Spleen (tissue), 11 donors: ENCODE measurements at regions not wholly inside any gene's neighbourhood (a gene's known extent, or its start where the extent isn't known, plus 50 kb on each side); places are given as distances from the start of the nearest gene placed in this dataset.

Experiments
- DNase-seq: peaks from one replicate; pipeline ENCODE4 v3.0.0-alpha.2; 2020
- H3K27ac ChIP-seq, 8 donors: fragments of 200-600 bp; sonication (generic) in 7 of 8; 1 replicate in 4 of 8; 2 replicates in 4 of 8; pipeline versions ENCODE4 v1.5.0 to v1.8.0; 2016 to 2021; ENCODE audit warnings: inconsistent platforms in 4 of 8, mild to moderate bottlenecking in 4 of 8, moderate library complexity in 1 of 8
- H3K27me3 ChIP-seq, 7 donors: fragments of 200-600 bp; sonication (generic) in 6 of 7; replicated peaks in 1 of 7; 1 replicate in 4 of 7; 2 replicates in 3 of 7; pipeline versions ENCODE4 v1.5.0 to v1.8.0; 2016 to 2021; ENCODE audit warnings: inconsistent platforms in 3 of 7, mild to moderate bottlenecking in 1 of 7
- H3K36me3 ChIP-seq, 6 donors: fragments of 200-600 bp; sonication (generic) in 5 of 6; 1 replicate in 4 of 6; 2 replicates in 2 of 6; pipeline versions ENCODE4 v1.5.0 to v1.8.0; 2016 to 2021; ENCODE audit warnings: inconsistent platforms in 2 of 6
- H3K4me1 ChIP-seq, 6 donors: fragments of 200-600 bp; sonication (generic) in 5 of 6; 1 replicate in 3 of 6; 2 replicates in 3 of 6; pipeline versions ENCODE4 v1.5.0 to v1.8.0; 2016 to 2021; ENCODE audit warnings: inconsistent platforms in 3 of 6
- H3K4me3 ChIP-seq, 8 donors: fragments of 200-600 bp; sonication (generic) in 7 of 8; 1 replicate in 4 of 8; 2 replicates in 4 of 8; pipeline versions ENCODE4 v1.5.0 to v1.8.0; 2016 to 2021; ENCODE audit warnings: inconsistent platforms in 4 of 8, mild to moderate bottlenecking in 4 of 8, moderate library complexity in 2 of 8
- H3K9me3 ChIP-seq, 8 donors: fragments of 200-600 bp; sonication (generic) in 7 of 8; 1 replicate in 4 of 8; 2 replicates in 4 of 8; pipeline versions ENCODE4 v1.5.0 to v1.8.0; 2016 to 2021; ENCODE audit warnings: inconsistent platforms in 4 of 8
- POLR2A ChIP-seq, 3 donors: fragments of 450-650 bp; IDR thresholded peaks; one replicate each; pipeline ENCODE4 v1.5.1; 2017; ENCODE audit warnings: antibody characterized with exemption in 3 of 3, mild to moderate bottlenecking in 1 of 3
- POLR2AphosphoS5 ChIP-seq, 3 donors: sonication (generic); formaldehyde crosslinking; IDR thresholded peaks; one replicate each; pipeline ENCODE4 v1.5.1; 2017; ENCODE audit warnings: antibody characterized with exemption in 3 of 3
- WGBS, 5 donors: extraction: QIAGEN DNeasy Blood & Tissue Kit in 3 of 5; methylation state at CpG; one replicate each; pipeline versions ENCODE4 v1.1.5 to v1.1.7; 2013 to 2018; 5-methylcytosine and 5-hydroxymethylcytosine counted together
- intact Hi-C: fragments of 100-400 bp; cut with DNase I; formaldehyde crosslinking; loops from one replicate; pipeline ENCODE4 v1.15.0; 2023; ENCODE audit warnings: low total_unique reads
- TF ChIP-seq, protein P1 (sequence below), 11 experiments: fragments of 200-600 bp in 7 of 11; fragments of 450-650 bp in 4 of 11; sonication (generic) in 4 of 11; IDR thresholded peaks in 8 of 11; conservative IDR thresholded peaks in 3 of 11; 1 replicate in 7 of 11; 2 replicates in 4 of 11; pipeline versions ENCODE4 v1.4.0 to v1.8.0; 2016 to 2021; ENCODE audit warnings: antibody characterized with exemption in 11 of 11, inconsistent platforms in 4 of 11, mild to moderate bottlenecking in 1 of 11
- donor health status: healthy with polysubstance abuse.
- donor health status: DM: no; HTN: no; CAD: no; lungs with moderate emphysema.
- donor health status: DM: no; HTN: no; CAD: no.
- donor health status: Bipolar disorder and iron deficiency.
- donor health status: healthy.
- donor health status: DM: no; HTN: no; CAD: no.
- donor health status: DM: yes; HTN: yes; CAD: no.

DNA sequence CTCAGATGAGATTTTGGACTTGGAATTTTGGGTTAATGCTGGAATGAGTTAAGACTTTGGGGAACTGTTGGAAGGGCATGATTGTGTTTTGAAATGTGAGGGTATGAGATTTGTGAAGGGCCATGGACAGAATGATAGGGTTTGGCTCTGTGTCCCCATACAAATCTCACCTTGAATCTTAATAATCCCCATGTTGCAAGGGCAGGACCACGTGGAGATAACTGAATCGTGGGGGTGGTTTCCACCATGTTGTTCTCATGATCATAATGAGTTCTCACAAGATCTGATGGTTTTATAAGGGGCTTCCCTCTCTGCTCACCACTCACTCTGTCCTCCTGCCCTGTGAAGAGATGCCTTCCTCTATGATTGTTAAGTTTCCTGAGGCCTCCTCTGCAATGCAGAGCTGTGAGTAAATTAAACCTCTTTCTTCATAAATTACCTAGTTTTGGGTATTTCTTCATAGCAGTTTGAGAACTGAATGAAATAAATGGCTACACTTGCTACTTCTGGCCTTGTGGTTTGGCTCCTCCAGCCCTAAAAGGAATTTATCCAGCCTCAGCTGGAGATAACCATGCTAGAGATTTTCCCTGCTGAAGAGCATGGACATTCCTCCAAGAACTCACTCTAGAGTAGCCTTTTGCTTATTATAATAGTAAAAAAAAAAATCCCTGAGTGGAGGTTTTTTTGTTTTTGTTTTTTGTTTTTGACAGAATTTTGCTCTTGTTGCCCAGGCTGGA lies 144.3 kb upstream of the TFPI start:
- no peak overlapping the region for H3K27ac ChIP-seq
- intact Hi-C loops = no loop called here
- H3K4me1 ChIP-seq = no peaks in the 10 kb centered on the region
- no peaks in the 10 kb centered on the region for H3K27me3 ChIP-seq
- H3K9me3 ChIP-seq = peaks cover 0 to 4% (median 0%) of the 10 kb centered on the region in 8 donors
- 61 to 90% (median 75%) methylated on average over 2 of the region's 2 CpGs for WGBS, 5 donors
- no peaks in the 10 kb centered on the region for H3K36me3 ChIP-seq
- DNase-seq = no peak
- no peak for TF ChIP-seq POLR2AphosphoS5 (IDR thresholded peaks at IDR 0.05)
- TF ChIP-seq POLR2A (IDR thresholded peaks at IDR 0.05) = no peak
- TF ChIP-seq, protein P1, sequence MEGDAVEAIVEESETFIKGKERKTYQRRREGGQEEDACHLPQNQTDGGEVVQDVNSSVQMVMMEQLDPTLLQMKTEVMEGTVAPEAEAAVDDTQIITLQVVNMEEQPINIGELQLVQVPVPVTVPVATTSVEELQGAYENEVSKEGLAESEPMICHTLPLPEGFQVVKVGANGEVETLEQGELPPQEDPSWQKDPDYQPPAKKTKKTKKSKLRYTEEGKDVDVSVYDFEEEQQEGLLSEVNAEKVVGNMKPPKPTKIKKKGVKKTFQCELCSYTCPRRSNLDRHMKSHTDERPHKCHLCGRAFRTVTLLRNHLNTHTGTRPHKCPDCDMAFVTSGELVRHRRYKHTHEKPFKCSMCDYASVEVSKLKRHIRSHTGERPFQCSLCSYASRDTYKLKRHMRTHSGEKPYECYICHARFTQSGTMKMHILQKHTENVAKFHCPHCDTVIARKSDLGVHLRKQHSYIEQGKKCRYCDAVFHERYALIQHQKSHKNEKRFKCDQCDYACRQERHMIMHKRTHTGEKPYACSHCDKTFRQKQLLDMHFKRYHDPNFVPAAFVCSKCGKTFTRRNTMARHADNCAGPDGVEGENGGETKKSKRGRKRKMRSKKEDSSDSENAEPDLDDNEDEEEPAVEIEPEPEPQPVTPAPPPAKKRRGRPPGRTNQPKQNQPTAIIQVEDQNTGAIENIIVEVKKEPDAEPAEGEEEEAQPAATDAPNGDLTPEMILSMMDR (IDR thresholded peaks at IDR 0.05 in 8 of 11, conservative IDR thresholded peaks at IDR 0.05 in 3 of 11) = no peak
- H3K4me3 ChIP-seq = no peak overlapping the region

DNA sequence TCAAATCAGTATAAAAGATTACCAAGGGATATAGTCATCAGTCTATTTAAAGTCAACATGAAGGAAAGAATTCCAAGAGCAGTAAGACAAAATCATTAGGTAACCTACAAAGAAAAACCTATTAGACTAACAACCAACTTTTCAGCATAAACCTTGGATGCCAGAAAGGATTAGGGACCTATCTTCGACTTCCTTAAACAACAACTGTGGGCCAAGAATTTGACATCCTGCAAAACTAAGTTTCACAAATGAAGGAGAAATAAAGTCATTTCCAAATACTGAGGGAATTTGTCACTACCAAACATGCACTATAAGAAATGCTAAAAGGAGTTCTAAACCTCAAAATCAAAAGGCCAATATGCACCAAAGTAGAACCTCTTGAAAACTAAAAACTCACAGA lies 147.9 kb upstream of the TFPI start:
- 39 to 66% (median 58%) methylated on average over 1 of the region's 1 CpG for WGBS, 5 donors
- DNase-seq = no peak
- intact Hi-C loops = no loop called here

DNA sequence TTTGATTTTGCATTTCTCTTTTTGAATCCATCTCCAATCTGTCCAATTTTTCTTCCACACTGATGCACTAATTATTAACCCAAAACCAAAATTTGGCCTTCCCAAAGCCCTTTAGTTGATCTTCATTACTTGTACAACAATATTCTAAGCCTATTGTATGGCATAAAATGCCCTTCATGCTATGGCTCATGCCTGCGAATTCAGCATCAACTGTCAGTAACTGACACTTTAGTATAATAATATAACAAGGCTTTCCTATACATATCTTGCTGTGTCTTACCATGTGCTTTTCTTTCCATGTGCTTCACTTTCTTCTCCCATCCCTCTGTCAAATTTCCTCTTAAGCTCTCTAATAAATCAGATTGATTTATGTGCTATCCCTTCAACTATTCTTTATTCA lies 154.0 kb upstream of the TFPI start:
- Histone ChIP-seq H3K4me3 (no peak overlapping the region), H3K4me1 (no peaks in the 10 kb centered on the region), H3K9me3 (no peaks in the 10 kb centered on the region), H3K27ac (no peak overlapping the region), H3K27me3 (no peaks in the 10 kb centered on the region), H3K36me3 (no peaks in the 10 kb centered on the region)
- TF ChIP-seq POLR2AphosphoS5 (IDR thresholded peaks at IDR 0.05) (no peak), POLR2A (IDR thresholded peaks at IDR 0.05) (no peak)
- TF ChIP-seq, protein P1 (IDR thresholded peaks at IDR 0.05 in 8 of 11, conservative IDR thresholded peaks at IDR 0.05 in 3 of 11) = no peak
- no peak for DNase-seq
- 89 to 93% (median 93%) methylated on average over 1 of the region's 1 CpG for WGBS, 5 donors
- intact Hi-C loops = no loop called here

More for the DNA sequence above, 147.9 kb upstream of the TFPI start:
- TF ChIP-seq POLR2A (IDR thresholded peaks at IDR 0.05) = no peak
- TF ChIP-seq POLR2AphosphoS5 (IDR thresholded peaks at IDR 0.05) = no peak
- TF ChIP-seq, protein P1 (IDR thresholded peaks at IDR 0.05 in 8 of 11, conservative IDR thresholded peaks at IDR 0.05 in 3 of 11) = no peak
- no peak overlapping the region for H3K4me3 ChIP-seq
- peaks cover 0 to 4% (median 0%) of the 10 kb centered on the region in 8 donors for H3K9me3 ChIP-seq
- no peaks in the 10 kb centered on the region for H3K36me3 ChIP-seq
- H3K27ac ChIP-seq = no peak overlapping the region
- H3K27me3 ChIP-seq = no peaks in the 10 kb centered on the region
- H3K4me1 ChIP-seq = no peaks in the 10 kb centered on the region

DNA sequence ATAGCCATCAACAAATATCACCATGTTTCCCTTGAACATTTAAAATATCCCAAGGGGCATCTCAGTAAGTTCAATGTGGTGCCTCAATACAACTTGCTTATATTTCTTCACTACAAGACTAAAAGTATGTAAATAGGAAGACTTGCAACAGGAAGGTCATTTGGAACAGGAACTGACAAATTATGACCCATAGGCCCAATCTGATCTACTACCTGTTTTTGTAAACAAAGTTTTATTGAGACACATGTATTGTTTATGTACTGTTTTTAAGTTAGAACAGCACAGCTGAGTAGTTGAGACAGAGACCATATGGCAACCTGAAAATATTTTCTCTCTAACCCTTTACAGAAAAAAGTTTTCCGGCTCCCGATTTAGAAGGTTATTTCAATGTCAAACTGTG lies 154.8 kb upstream of the TFPI start:
- Histone ChIP-seq H3K4me1 (no peaks in the 10 kb centered on the region), H3K4me3 (no peak overlapping the region), H3K27me3 (no peaks in the 10 kb centered on the region), H3K9me3 (no peaks in the 10 kb centered on the region), H3K36me3 (no peaks in the 10 kb centered on the region), H3K27ac (no peak overlapping the region)
- intact Hi-C loops = no loop called here
- DNase-seq = no peak
- TF ChIP-seq POLR2AphosphoS5 (IDR thresholded peaks at IDR 0.05) (no peak), POLR2A (IDR thresholded peaks at IDR 0.05) (no peak)
- TF ChIP-seq, protein P1 (IDR thresholded peaks at IDR 0.05 in 8 of 11, conservative IDR thresholded peaks at IDR 0.05 in 3 of 11) = no peak
- WGBS, 5 donors = 89 to 96% (median 90%) methylated on average over 2 of the region's 2 CpGs
